SU-DHL-6 (cell line): ENCODE measurements at regions not wholly inside any gene's neighbourhood (a gene's known extent, or its start where the extent isn't known, plus 50 kb on each side); places are given as distances from the start of the nearest gene placed in this dataset.

ENCODE experiments used
- CTCF ChIP-seq: fragments of 200-600 bp; sonication (generic); IDR thresholded peaks from one replicate; pipeline ENCODE4 v1.5.1; 2017; ENCODE audit warnings: antibody characterized with exemption, mild to moderate bottlenecking, low read length, moderate library complexity; ENCODE audit not compliant: insufficient read depth, poor library complexity, severe bottlenecking
- EZH2phosphoT487 ChIP-seq: fragments of 200-600 bp; sonication (generic), shearing (Covaris generic); conservative IDR thresholded peaks from 2 replicates; pipeline ENCODE4 v1.6.1; 2018; ENCODE audit warnings: mild to moderate bottlenecking, antibody characterized with exemption, low read length, moderate library complexity, mixed read lengths

- no peak for TF ChIP-seq CTCF
- no peak for TF ChIP-seq EZH2phosphoT487
Measured at GRCh38 chr1:30024411-30025195, 698.8 kb downstream of the MATN1 start.
